GM12878 (cell line): ENCODE measurements at regions not wholly inside any gene's neighbourhood (a gene's known extent, or its start where the extent isn't known, plus 50 kb on each side); places are given as distances from the start of the nearest gene placed in this dataset.
A peak's percentile ranks its signal among the peaks of the same experiment; 100 is the strongest.

Experiments used
- CBFB ChIP-seq: IDR thresholded peaks from 2 replicates; pipeline ENCODE4 v1.6.1; 2016; ENCODE audit warnings: antibody characterized with exemption, low read depth
- CBX5 ChIP-seq: sonication (generic); IDR thresholded peaks from 2 replicates; pipeline ENCODE4 v1.6.1; 2016; ENCODE audit warnings: low read depth, moderate library complexity, mild to moderate bottlenecking, inconsistent platforms
- CEBPB ChIP-seq, 2 experiments: fragments of 150-350 bp in 1 of 2; IDR thresholded peaks; 2 replicates each; pipeline ENCODE4 v1.6.1; 2012 to 2014; ENCODE audit warnings: low read depth in 2 of 2, low read length in 2 of 2, borderline replicate concordance in 1 of 2, inconsistent platforms in 1 of 2
- CEBPZ ChIP-seq: fragments of 150-350 bp; IDR thresholded peaks from 2 replicates; pipeline ENCODE4 v1.6.1; 2016; ENCODE audit warnings: low read depth, low read length
- CHD1 ChIP-seq: IDR thresholded peaks from 2 replicates; pipeline ENCODE4 v1.6.1; 2012; ENCODE audit warnings: low read depth, low read length, improper control_type of control experiment
- CTCF ChIP-seq, 3 experiments: IDR thresholded peaks in 2 of 3; conservative IDR thresholded peaks in 1 of 3; 2 replicates each; pipeline ENCODE4 v1.5.1; 2011; ENCODE audit warnings: low read depth in 3 of 3, low read length in 3 of 3, mild to moderate bottlenecking in 3 of 3, control low read depth in 2 of 3, moderate library complexity in 2 of 3, inconsistent platforms in 1 of 3, mixed read lengths in 1 of 3; ENCODE audit not compliant: control insufficient read depth in 2 of 3, insufficient read depth in 1 of 3; ENCODE audit errors: extremely low read depth in 1 of 3
- E4F1 ChIP-seq: fragments of 450-650 bp; IDR thresholded peaks from 2 replicates; pipeline ENCODE4 v1.6.1; 2018; ENCODE audit warnings: borderline replicate concordance, mild to moderate bottlenecking; ENCODE audit not compliant: partially characterized antibody
- HDAC6 ChIP-seq: fragments of 200-600 bp; sonication (generic); IDR thresholded peaks from one replicate; pipeline ENCODE4 v1.8.0; 2017; ENCODE audit warnings: antibody characterized with exemption; ENCODE audit not compliant: unreplicated experiment
- IKZF1 ChIP-seq: fragments of 450-650 bp; conservative IDR thresholded peaks from 2 replicates; pipeline ENCODE4 v1.6.1; 2017; ENCODE audit warnings: antibody characterized with exemption, mild to moderate bottlenecking
- IKZF2 ChIP-seq, 2 experiments: fragments of 450-650 bp; IDR thresholded peaks; 2 replicates each; pipeline ENCODE4 v1.6.1; 2017; ENCODE audit warnings: mild to moderate bottlenecking in 2 of 2, moderate library complexity in 2 of 2
- JUNB ChIP-seq: IDR thresholded peaks from 2 replicates; pipeline ENCODE4 v1.6.1; 2016; ENCODE audit warnings: antibody characterized with exemption, mild to moderate bottlenecking
- MXI1 ChIP-seq: fragments of 150-350 bp; IDR thresholded peaks from 2 replicates; pipeline ENCODE4 v1.6.1; 2011; ENCODE audit warnings: low read depth, mild to moderate bottlenecking, inconsistent platforms, low read length, improper control_type of control experiment
- PKNOX1 ChIP-seq: fragments of 450-650 bp; IDR thresholded peaks from 2 replicates; pipeline ENCODE4 v1.6.1; 2016; ENCODE audit warnings: mild to moderate bottlenecking
- POU2F2 ChIP-seq: IDR thresholded peaks from 3 replicates; pipeline ENCODE4 v1.6.1; 2011; ENCODE audit warnings: low read depth, mild to moderate bottlenecking, low read length, borderline replicate concordance
- REST ChIP-seq: IDR thresholded peaks from 2 replicates; pipeline ENCODE4 v1.6.1; 2012; ENCODE audit warnings: mild to moderate bottlenecking, low read depth, low read length
- RUNX3 ChIP-seq: IDR thresholded peaks from 2 replicates; pipeline ENCODE4 v1.6.1; 2012; ENCODE audit warnings: low read length, inconsistent platforms
- SIN3A ChIP-seq: IDR thresholded peaks from 2 replicates; pipeline ENCODE4 v1.6.1; 2012; ENCODE audit warnings: low read depth, low read length, improper control_type of control experiment

GRCh38 chr2:6309415-6310255 lies 556.1 kb downstream of the CMPK2 start (continued):
- TF ChIP-seq MXI1 (no peak), REST (no peak), POU2F2 (peak; percentile 98), CHD1 (no peak), IKZF2 (IDR thresholded peaks at IDR 0.05) (peak; percentile 27 to 48; a peak in 1 of 4 replicates), JUNB (no peak), HDAC6 (no peak), PKNOX1 (no peak), CTCF (IDR thresholded peaks at IDR 0.05 in 2 of 3, conservative IDR thresholded peaks at IDR 0.05 in 1 of 3; ENCODE audit: control insufficient read depth in 2 of 3, extremely low read depth in 1 of 3, insufficient read depth in 1 of 3, low read depth in 3 of 3, low read length in 3 of 3) (no peak), IKZF1 (0 out of 2 replicates have a peak, but pooled peaks have one; percentile 8), E4F1 (no peak), CBX5 (0 out of 2 replicates have a peak, but pooled peaks have one; percentile 54), CEBPZ (no peak), CBFB (no peak), SIN3A (no peak), CEBPB (IDR thresholded peaks at IDR 0.05; ENCODE audit: borderline replicate concordance in 1 of 2, low read depth in 2 of 2, low read length in 2 of 2) (no peak), RUNX3 (peak; percentile 80)
